ENCODE measurements at regions not wholly inside any gene's neighbourhood (a gene's known extent, or its start where the extent isn't known, plus 50 kb on each side); places are given as distances from the start of the nearest gene placed in this dataset.

GRCh38 chr11:134864233-134864967 lies 452.4 kb upstream of the B3GAT1 start:
- Histone ChIP-seq H3K36me3 (no peaks in the 10 kb centered on the region), H3K9me3 (no peaks in the 10 kb centered on the region), H3K27ac (no peak overlapping the region), H3K4me1 (peaks cover 0 to 6% (median 1%) of the 10 kb centered on the region in 4 donors), H3K27me3 (peaks cover 0 to 8% (median 0%) of the 10 kb centered on the region in 3 donors), H3K4me3 (no peak overlapping the region)
- WGBS, 2 donors: 82 to 85% methylated on average over 23 of the region's 23 CpGs
- TF ChIP-seq EP300 (IDR thresholded peaks at IDR 0.05): no peak
- no peak for TF ChIP-seq CTCF (IDR thresholded peaks at IDR 0.05)
- no peak for TF ChIP-seq POLR2A (IDR thresholded peaks at IDR 0.05)
- no peak for TF ChIP-seq POLR2AphosphoS5 (IDR thresholded peaks at IDR 0.05)
- intact Hi-C loops (cut with DNase I): no loop called here
- no peak for DNase-seq

- Histone ChIP-seq H3K27me3 (peaks cover 0 to 8% (median 0%) of the 10 kb centered on the region in 3 donors), H3K4me1 (no peaks in the 10 kb centered on the region), H3K4me3 (no peak overlapping the region), H3K27ac (no peak overlapping the region), H3K9me3 (no peaks in the 10 kb centered on the region), H3K36me3 (no peaks in the 10 kb centered on the region)
- 18 to 54% methylated on average over 9 of the region's 9 CpGs for WGBS, 2 donors
- DNase-seq: no peak
- TF ChIP-seq EP300 (IDR thresholded peaks at IDR 0.05): no peak
- TF ChIP-seq POLR2AphosphoS5 (IDR thresholded peaks at IDR 0.05): no peak
- TF ChIP-seq CTCF (IDR thresholded peaks at IDR 0.05): no peak
- intact Hi-C loops (cut with DNase I): no loop called here
These were observed 451.3 kb upstream of the B3GAT1 start for GRCh38 chr11:134863294-134863693.

GRCh38 chr11:134862587-134863195 lies 450.6 kb upstream of the B3GAT1 start:
- no peak overlapping the region for H3K27ac ChIP-seq

GRCh38 chr11:134862105-134862502 lies 450.1 kb upstream of the B3GAT1 start:
- TF ChIP-seq EP300 (IDR thresholded peaks at IDR 0.05) (no peak), POLR2AphosphoS5 (IDR thresholded peaks at IDR 0.05) (no peak), POLR2A (IDR thresholded peaks at IDR 0.05) (no peak), CTCF (IDR thresholded peaks at IDR 0.05) (no peak)
- no peak overlapping the region for H3K27ac ChIP-seq
- no peaks in the 10 kb centered on the region for H3K36me3 ChIP-seq
- H3K4me1 ChIP-seq: no peaks in the 10 kb centered on the region
- no peaks in the 10 kb centered on the region for H3K9me3 ChIP-seq
- intact Hi-C loops (cut with DNase I): no loop called here
- H3K4me3 ChIP-seq: no peak overlapping the region
- DNase-seq: no peak
- WGBS, 2 donors: 59 to 63% methylated on average over 5 of the region's 5 CpGs
- peaks cover 0 to 9% (median 0%) of the 10 kb centered on the region in 3 donors for H3K27me3 ChIP-seq

More at GRCh38 chr11:134862587-134863195, 450.6 kb upstream of the B3GAT1 start:
- no peak for DNase-seq
- Histone ChIP-seq H3K36me3 (no peaks in the 10 kb centered on the region), H3K4me3 (no peak overlapping the region), H3K9me3 (no peaks in the 10 kb centered on the region), H3K4me1 (no peaks in the 10 kb centered on the region), H3K27me3 (peaks cover 0 to 8% (median 0%) of the 10 kb centered on the region in 3 donors)
- TF ChIP-seq CTCF (IDR thresholded peaks at IDR 0.05) (no peak), POLR2AphosphoS5 (IDR thresholded peaks at IDR 0.05) (no peak)
- intact Hi-C loops (cut with DNase I): no loop called here
- 38 to 68% methylated on average over 10 of the region's 10 CpGs for WGBS, 2 donors

All from sigmoid colon (tissue), 6 donors.